HG02678 (cell line): ENCODE measurements at regions not wholly inside any gene's neighbourhood (a gene's known extent, or its start where the extent isn't known, plus 50 kb on each side); places are given as distances from the start of the nearest gene placed in this dataset.

Experiments
- ATAC-seq: cut with Tn5 transposase; IDR thresholded peaks from one replicate; pipeline ENCODE4 v1.9.1; 2021; ENCODE audit warnings: mild to moderate bottlenecking, moderate library complexity; ENCODE audit not compliant: unreplicated experiment

DNA sequence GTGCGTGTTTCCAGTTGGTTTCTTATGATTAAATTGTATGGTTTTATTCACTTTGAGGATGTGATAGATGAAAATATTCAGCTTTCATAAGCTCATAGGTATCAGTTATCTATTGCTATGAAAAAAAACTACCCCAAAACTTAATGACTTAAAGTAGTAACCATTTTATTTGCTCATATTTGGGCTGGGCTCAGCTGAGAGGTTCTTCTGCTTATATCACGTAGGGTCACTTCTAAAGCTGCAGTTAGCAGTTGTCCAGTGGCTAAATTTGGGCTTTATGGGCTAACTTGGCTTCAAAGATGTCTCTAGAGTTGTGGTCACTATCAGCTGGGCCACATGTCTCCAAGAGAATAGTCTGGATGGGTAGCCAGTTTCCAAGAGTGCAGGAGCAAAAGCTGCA, 206.4 kb upstream of the LYPLAL1 start:
- ATAC-seq: no peak

DNA sequence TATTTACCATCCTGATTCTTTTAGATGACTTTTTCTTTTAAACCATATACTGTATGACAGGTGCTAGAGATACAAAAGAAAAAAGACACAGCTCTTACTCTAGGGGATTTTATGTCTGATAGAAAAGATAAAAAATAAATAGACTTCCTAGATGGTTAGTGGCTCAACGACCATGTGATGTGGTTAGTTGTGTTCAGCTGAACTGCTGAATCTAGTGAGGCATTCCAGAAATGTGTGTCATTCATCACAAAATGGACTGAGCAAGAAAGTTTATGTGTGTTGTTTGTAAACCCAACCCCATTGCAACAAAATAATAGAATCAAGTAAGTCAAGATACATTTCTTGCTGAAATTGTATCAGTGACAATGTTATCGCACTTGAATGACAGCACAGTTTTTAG, 205.8 kb upstream of the LYPLAL1 start:
- ATAC-seq: no peak

DNA sequence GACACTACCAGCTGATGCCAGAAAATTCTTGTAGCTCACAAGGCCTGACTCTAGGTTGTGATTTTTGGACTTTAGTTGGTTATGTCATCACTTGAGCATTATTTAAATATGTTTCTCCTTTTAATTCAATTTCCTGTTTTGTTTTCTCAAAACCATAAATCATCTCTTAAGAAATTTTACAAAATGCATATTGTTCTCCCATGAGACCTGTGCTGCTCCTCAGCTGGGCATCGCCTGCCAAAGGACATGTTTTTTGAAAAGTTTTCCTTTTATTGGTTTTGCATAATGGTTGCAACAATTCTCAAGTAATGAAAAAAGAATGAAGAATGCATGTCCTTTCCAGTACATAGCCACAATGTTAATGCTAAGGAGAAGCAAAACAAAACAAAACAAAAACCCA, 204.7 kb upstream of the LYPLAL1 start:
- no peak for ATAC-seq

- ATAC-seq: no peak
Observed at GRCh38 chr1:218970397-218970990, 203.2 kb upstream of the LYPLAL1 start.

DNA sequence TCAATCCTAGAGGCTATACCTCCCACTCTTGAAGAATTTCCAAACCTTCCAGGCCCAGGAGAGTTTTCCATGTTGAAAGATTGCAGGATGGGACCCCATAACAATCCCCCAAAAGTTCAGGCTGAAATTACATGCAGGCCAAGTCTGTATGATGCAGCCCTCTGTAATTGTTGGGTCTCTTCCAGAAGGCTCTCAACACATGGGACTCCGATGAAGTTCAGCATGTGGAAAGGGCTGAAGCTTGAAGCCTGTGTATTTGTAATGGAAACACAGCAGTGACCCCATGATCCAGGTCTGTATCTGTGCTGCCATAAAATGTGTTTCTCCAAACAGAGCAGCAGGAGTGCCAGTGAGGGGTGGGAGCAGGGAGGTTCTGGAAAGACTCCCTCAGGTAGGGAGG, 202.5 kb upstream of the LYPLAL1 start:
- no peak for ATAC-seq

DNA sequence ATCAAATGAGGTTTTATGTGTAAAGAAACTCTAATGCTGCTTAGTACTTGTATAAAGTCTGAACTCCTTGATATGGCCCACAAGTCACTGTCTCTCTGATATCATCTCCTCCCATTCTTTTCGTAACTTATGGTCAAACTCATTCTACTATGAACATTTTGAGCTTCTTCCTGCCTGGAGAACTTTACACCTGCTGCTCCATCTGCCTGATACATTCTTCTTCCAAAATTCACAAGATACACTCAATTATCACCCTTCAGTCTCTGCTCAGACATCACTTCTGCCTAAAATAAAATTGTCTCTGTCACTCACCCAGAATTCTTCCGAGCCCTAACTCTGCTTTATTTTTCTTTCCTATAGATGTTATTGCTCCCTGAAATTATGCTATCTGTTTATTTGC, 192.8 kb upstream of the LYPLAL1 start:
- ATAC-seq: no peak

DNA sequence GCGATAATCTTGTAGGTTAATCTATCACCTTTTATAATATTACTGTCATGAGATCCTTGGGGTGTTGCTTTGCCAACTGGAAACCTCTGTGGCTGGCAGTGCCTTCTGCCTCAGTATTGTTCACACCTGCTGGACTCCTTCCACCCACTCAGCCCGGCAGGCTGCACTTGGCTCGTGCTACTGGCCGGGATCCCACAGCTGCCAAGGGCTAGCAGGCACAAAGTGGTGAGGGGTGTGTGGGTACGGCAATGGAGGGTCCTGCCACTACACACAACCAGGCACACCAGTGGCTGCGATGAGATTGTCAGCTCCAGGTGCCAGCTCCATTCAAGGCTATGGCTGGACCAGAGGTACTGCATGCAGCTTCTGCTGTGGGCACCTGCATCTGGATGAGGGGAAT, 191.2 kb upstream of the LYPLAL1 start:
- ATAC-seq: no peak

DNA sequence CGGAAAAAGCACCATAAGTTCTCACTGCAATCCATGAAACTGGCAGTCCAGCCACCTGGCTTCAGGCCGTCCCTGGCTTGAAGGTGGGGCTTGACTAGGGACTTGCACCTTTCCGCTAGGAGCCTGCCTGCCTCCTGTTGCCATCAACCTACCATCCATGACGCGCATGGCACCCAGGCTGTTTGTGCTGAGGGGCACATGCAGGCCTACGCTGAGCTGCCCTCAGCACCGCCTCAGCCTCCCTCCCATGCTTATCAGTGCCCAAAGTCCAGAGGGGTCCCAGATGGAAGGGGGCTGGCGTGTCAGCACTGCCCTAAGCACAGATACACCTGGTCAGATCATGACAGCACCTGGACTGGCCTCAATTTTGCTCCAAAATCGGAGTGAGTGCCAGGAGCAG, 190.2 kb upstream of the LYPLAL1 start:
- peak; percentile 3 for ATAC-seq

GRCh38 chr1:218983848-218984247, 189.8 kb upstream of the LYPLAL1 start:
- peak; percentile 51 for ATAC-seq

DNA sequence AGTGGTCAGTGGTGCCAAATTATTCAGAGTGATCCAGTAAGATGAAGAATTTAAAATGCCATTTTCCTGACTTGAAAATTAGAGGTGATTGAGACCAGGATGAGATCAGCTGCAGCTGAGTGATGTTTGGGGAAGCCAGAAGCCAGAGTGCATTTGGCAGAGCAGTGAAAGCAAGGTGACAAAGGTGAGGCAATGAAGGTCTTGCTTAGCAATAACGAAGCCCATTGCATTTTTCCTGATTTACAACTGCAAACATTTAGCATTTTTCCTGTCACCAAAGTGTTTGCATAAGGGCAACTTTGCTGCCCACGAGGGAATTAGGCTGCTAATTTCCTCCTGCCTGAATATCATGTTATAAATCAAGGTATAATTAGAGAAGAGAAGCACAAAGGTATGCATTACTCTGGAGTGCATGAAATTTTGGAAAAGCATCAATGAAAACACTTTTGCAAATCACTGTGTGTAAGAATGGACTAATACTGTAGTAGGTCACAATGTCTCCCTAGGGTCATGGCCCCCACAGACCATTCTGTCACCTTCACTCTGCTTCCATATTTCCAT, 188.2 kb upstream of the LYPLAL1 start:
- ATAC-seq: no peak

DNA sequence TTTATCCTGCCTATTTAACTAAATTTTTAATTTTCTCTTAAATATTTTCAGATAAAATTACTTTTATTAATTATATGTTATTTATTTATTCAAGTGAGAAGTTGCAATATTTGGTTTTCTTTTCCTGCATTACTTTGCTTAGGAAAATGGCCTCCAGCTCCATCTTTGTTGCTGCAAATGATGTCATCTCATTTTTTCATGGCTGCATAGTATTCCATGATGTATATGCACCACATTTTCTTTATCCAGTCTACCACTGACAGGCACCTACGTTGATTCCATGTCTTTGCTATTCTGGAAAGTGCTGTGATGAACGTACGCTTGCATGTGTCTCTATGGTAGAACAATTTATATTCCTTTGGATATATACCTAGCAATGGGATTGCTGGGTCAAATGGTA, 186.9 kb upstream of the LYPLAL1 start:
- ATAC-seq: no peak

GRCh38 chr1:218990019-218990418, 183.7 kb upstream of the LYPLAL1 start:
- no peak for ATAC-seq

GRCh38 chr1:218991089-218991488, 182.6 kb upstream of the LYPLAL1 start:
- no peak for ATAC-seq

DNA sequence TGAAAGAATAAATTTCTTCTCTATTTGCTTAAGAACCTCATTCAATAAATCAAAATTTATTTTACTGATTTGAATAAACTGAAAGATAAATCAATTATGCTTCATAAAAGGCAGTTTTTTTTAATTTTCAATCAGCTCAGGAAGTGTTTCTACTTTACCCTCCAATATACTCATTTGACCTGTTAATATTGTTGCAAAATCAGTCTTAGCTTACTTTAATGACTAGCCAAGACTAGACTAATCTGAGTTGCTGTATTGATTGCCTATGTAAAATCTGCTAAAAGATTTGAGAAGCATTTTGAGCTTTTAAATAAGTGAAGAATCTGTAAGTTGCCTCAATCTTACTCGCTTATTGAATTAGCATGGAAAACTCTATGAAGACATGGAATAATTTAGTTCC, 179.1 kb upstream of the LYPLAL1 start:
- ATAC-seq: no peak

DNA sequence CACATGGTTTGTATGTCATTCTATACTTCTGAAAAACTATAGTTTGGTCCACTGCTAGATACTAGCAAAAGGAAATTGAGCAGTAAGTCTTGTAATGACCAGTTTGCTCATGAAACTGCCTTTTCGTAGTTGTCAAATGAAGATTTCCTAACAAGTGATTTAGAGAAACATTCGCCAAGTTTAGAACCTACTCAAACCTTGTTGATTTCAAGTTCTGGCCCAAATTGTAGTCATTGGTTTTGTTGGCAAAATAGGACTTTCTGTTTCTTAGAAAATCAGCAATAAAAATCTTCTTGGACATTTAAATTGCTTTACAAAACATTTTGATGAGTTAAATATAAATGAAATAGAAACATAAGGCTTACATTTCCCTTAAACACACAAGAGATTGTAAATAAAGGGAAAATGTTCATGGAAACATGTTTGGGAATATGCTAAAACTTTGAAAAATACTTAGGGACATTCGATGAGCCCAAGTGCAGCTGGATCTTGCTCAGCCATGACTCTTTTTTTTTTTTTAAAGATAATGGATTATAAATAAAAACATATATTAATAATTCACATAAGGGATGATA, 178.5 kb upstream of the LYPLAL1 start:
- ATAC-seq: no peak

DNA sequence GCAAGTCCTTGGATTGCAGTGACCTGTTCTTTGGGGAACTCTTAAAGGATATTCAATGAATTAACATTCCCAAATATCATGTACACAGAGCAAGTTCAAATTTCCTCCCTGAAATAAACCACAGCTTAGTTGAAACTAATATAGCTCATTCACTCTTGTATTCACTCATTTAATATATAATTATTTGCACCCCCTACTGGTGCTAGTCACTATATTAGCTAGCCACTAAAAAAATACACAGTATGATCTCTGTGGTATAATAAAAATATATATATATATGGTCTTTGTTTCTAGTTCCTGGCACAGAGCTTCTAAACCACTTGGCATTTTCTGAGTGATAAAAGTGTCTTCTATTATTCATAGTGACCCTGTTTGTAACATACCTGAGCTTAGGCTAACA, 177.3 kb upstream of the LYPLAL1 start:
- ATAC-seq: no peak

DNA sequence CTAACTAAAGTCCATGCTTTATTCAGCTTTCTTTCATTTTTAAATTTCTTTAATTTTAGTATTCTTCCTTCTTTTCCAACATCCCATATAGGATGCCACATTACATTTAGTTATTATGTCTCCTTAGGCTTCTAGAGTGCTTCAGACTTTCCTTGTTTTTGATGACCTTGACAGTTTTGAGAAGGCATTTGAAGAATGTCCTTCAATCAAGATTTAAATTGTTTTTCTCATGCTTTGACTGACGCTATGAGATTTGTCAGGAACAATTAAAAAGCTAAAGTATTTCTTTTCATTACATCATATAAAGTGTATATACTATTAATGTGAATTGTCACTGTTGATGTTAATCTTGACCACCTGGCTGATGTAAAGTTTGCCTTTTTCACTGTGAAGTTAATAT, 173.7 kb upstream of the LYPLAL1 start:
- ATAC-seq: no peak

- no peak for ATAC-seq
Observed at GRCh38 chr1:219000631-219001030, 173.0 kb upstream of the LYPLAL1 start.

DNA sequence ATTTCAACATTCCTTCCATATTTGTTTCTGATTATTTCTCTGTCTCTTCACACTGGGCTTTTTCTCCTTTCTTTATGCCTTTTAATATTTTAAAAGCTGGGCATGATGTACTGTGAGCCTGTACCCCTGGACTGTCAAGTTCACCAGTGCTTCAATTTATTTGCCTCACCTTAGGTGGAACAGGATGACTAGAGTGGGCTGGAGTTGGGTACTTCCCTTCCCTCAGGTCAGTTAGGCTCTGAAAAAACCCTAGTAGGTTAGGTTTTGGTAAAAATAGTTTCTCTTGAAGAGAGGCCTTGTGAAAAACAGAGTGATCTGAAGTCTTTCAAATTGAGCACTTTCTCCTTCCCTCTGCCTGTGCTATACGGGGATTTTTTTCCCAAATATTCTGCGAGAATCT, 163.0 kb upstream of the LYPLAL1 start:
- ATAC-seq: peak; percentile 69

- ATAC-seq: no peak
Observed at GRCh38 chr1:219020386-219020785, 153.3 kb upstream of the LYPLAL1 start.

DNA sequence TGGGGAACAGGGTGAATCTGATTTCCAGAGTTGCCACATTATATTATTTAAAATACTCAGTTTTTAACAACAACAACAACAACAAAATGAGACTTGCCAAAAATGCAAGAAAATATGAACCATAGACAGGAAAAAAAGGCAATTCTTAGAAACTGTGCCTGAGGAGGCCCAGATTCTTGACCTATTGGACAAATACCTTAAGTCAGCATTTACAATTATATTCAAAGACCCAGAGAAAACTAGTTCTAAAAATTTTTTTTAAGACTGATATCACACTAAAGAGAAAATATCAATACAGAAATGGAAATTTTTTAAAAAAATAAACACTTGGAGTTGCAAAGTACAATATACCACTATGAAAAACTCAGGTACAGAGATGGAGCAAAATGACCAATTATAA, 152.8 kb upstream of the LYPLAL1 start:
- ATAC-seq: no peak

DNA sequence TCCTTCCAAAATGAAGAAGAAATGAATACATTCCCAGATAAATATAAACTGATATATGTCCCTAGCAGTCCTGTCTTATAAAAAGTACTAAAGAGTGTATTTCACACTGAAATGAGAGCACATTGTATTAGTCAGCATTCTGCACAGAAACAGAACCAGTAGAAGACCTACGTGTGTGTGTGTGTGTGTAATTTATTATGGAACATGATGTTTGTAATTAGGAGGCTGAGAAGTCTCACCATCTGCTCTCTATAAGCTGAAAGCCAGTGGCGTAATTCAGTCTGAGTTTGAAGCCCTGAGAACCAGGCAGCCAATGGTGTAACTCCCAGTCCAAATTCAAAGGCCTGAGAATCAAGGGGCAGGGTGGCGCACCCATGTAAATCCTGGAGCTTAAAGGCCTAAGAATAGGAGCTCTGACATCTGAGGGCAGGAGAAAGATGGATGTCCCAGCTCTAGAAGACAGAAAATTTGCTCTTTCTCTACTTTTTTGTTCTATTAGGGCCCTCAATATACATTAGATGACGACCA, 146.5 kb upstream of the LYPLAL1 start:
- no peak for ATAC-seq

DNA sequence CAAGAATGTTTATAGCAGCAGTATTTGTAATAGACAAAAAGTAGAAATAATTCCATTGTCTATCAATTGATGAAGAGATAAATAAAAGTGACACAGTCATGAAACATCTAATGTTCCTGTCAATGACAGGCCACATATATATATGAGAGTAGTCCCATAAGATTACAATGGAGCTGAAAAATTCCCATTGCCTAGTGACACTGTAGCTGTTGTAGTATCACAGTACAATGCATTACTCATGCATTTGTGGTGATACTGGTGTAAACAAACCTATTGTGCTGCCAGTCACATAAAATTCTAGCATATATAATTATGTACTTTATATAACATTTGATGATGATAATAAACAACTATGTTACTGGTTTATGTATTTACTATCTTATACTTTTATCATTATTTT, 141.9 kb upstream of the LYPLAL1 start:
- ATAC-seq: no peak
